ENCODE measurements at regions not wholly inside any gene's neighbourhood (a gene's known extent, or its start where the extent isn't known, plus 50 kb on each side); places are given as distances from the start of the nearest gene placed in this dataset.

- H3K9me3 ChIP-seq (ENCODE audit: control insufficient read depth, insufficient read depth, low read length): peaks cover 4% of the 10 kb centered on the region
- H3K14ac ChIP-seq (replicated peaks; ENCODE audit: low read depth, low read length): no peak overlapping the region
- in situ Hi-C loops (cut with MboI; ENCODE audit: low sequenced_read_pairs) (no loop called here), dilution Hi-C loops (cut with HindIII; ENCODE audit: low sequenced_read_pairs, unreplicated experiment) (no loop called here), intact Hi-C loops (cut with micrococcal nuclease) (no loop called here)
- H3K4ac ChIP-seq (ENCODE audit: low read depth, low read length): no peak overlapping the region
- ATAC-seq (ENCODE audit: low read depth) (no peak), DNase-seq (no peak)
- H2AK9ac ChIP-seq (replicated peaks; ENCODE audit: low read depth, low read length, poor library complexity): no peak overlapping the region
- no peak overlapping the region for H2AK5ac ChIP-seq (ENCODE audit: low read depth, low read length)
- H4K20me1 ChIP-seq (ENCODE audit: insufficient read depth, low read length): no peaks in the 10 kb centered on the region
- no peak overlapping the region for H3K4me3 ChIP-seq (ENCODE audit: insufficient read depth, low read depth, low read length)
- H3K79me1 ChIP-seq (ENCODE audit: low read depth in 1 of 2, low read length in 2 of 2): no peaks in the 10 kb centered on the region
- H4K91ac ChIP-seq (ENCODE audit: insufficient read depth, low read depth, low read length): no peak overlapping the region
- no peak overlapping the region for H3K18ac ChIP-seq (ENCODE audit: low read depth, low read length)
- H2BK5ac ChIP-seq (ENCODE audit: low read depth, low read length, poor library complexity, severe bottlenecking): no peak overlapping the region
- no peak overlapping the region for H2AFZ ChIP-seq (replicated peaks; ENCODE audit: low read length, poor library complexity)
- no peak overlapping the region for H2BK15ac ChIP-seq (ENCODE audit: low read depth, low read length)
- no peaks in the 10 kb centered on the region for H3K9me1 ChIP-seq (ENCODE audit: insufficient read depth, low read length)
- H3K4me2 ChIP-seq (ENCODE audit: low read depth, low read length): no peak overlapping the region
- H4K5ac ChIP-seq (ENCODE audit: low read depth, low read length): no peak overlapping the region
- no peak overlapping the region for H3K27ac ChIP-seq (ENCODE audit: insufficient read depth, low read length)
- H4K8ac ChIP-seq (ENCODE audit: low read depth in 2 of 2, low read length in 2 of 2): no peak overlapping the region
- ChIA-PET CTCF (no interaction called here), POLR2A (ENCODE audit: unreplicated experiment) (no interaction called here)
- no peak overlapping the region for H3K23ac ChIP-seq (ENCODE audit: low read depth, low read length)
- H3K36me3 ChIP-seq (ENCODE audit: control insufficient read depth, insufficient read depth, low read length): no peaks in the 10 kb centered on the region
- no peak overlapping the region for H2BK20ac ChIP-seq (ENCODE audit: low read depth, low read length)
- TF ChIP-seq BHLHE40 (IDR thresholded peaks at IDR 0.05; ENCODE audit: low read depth, low read length) (no peak), RAD21 (IDR thresholded peaks at IDR 0.05; ENCODE audit: low read length) (no peak), CHD1 (IDR thresholded peaks at IDR 0.05; ENCODE audit: low read depth, low read length) (no peak), SMC3 (IDR thresholded peaks at IDR 0.05; ENCODE audit: low read depth, low read length) (no peak), CEBPB (IDR thresholded peaks at IDR 0.05; ENCODE audit: low read depth, low read length) (no peak), USF2 (IDR thresholded peaks at IDR 0.05; ENCODE audit: low read depth, low read length) (no peak), RFX5 (IDR thresholded peaks at IDR 0.05; ENCODE audit: low read depth, low read length) (no peak), ELK1 (IDR thresholded peaks at IDR 0.05; ENCODE audit: borderline replicate concordance, low read depth, low read length) (no peak), RCOR1 (IDR thresholded peaks at IDR 0.05; ENCODE audit: insufficient replicate concordance, low read length) (no peak), FOS (IDR thresholded peaks at IDR 0.05; ENCODE audit: low read depth, low read length) (no peak), MAZ (IDR thresholded peaks at IDR 0.05; ENCODE audit: borderline replicate concordance, low read depth, low read length) (no peak), POLR2A (IDR thresholded peaks at IDR 0.05; ENCODE audit: low read depth, low read length) (no peak), MXI1 (IDR thresholded peaks at IDR 0.05; ENCODE audit: borderline replicate concordance, low read depth, low read length) (no peak), MAFK (IDR thresholded peaks at IDR 0.05; ENCODE audit: low read depth, low read length) (no peak)
- no peak overlapping the region for H3K56ac ChIP-seq (ENCODE audit: extremely low read depth, insufficient read depth, low read length)
- no peaks in the 10 kb centered on the region for H3K27me3 ChIP-seq (ENCODE audit: control insufficient read depth, insufficient read depth, low read length)
- no TSS peak for BruUV-seq (replicated peaks)
- H2BK120ac ChIP-seq (ENCODE audit: low read depth, low read length): no peak overlapping the region
- no peaks in the 10 kb centered on the region for H3K4me1 ChIP-seq (ENCODE audit: control insufficient read depth, insufficient read depth, low read length)
- H3K9ac ChIP-seq (ENCODE audit: low read depth, low read length): no peak overlapping the region
Observed at GRCh38 chr17:53941231-53941630, 118.5 kb downstream of the KIF2B start.

Data from IMR-90 (cell line).